KMS-11 (cell line): ENCODE measurements at regions not wholly inside any gene's neighbourhood (a gene's known extent, or its start where the extent isn't known, plus 50 kb on each side); places are given as distances from the start of the nearest gene placed in this dataset.

Experiments
- H2AFZ ChIP-seq: fragments of 200-600 bp; sonication (generic); 2 replicates; pipeline ENCODE4 v1.6.1; 2016; ENCODE audit warnings: antibody characterized with exemption, mixed run types, low read depth
- H3K27ac ChIP-seq: fragments of 200-600 bp; sonication (generic); 2 replicates; pipeline ENCODE4 v1.6.1; 2016; ENCODE audit warnings: mild to moderate bottlenecking, mixed run types
- H3K27me3 ChIP-seq: fragments of 200-600 bp; sonication (generic); 2 replicates; pipeline ENCODE4 v1.6.1; 2017; ENCODE audit warnings: mild to moderate bottlenecking, low read depth, mixed run types, moderate library complexity; ENCODE audit not compliant: insufficient read depth
- H3K36me3 ChIP-seq: fragments of 200-600 bp; sonication (generic); 2 replicates; pipeline ENCODE4 v1.6.1; 2017; ENCODE audit warnings: mild to moderate bottlenecking, mixed run types; ENCODE audit not compliant: insufficient read depth
- H3K4me1 ChIP-seq: fragments of 200-600 bp; sonication (generic); 2 replicates; pipeline ENCODE4 v1.6.1; 2016; ENCODE audit warnings: mild to moderate bottlenecking, low read depth, mixed run types; ENCODE audit not compliant: poor library complexity, severe bottlenecking
- H3K4me2 ChIP-seq: fragments of 200-600 bp; sonication (generic); 2 replicates; pipeline ENCODE4 v1.7.0; 2016; ENCODE audit warnings: mild to moderate bottlenecking, mixed run types
- H3K4me3 ChIP-seq: fragments of 200-600 bp; sonication (generic); IDR thresholded peaks from 2 replicates; pipeline ENCODE4 v1.6.1; 2017; ENCODE audit warnings: low read depth, low read length, mixed read lengths; ENCODE audit not compliant: insufficient read depth
- H3K79me2 ChIP-seq: fragments of 200-600 bp; sonication (generic); 2 replicates; pipeline ENCODE4 v1.6.1; 2016; ENCODE audit warnings: low read depth, mixed run types; ENCODE audit not compliant: insufficient read depth
- H3K9ac ChIP-seq: fragments of 200-600 bp; sonication (generic); 2 replicates; pipeline ENCODE4 v1.6.1; 2016; ENCODE audit warnings: mild to moderate bottlenecking, mixed run types
- H4K20me1 ChIP-seq: fragments of 200-600 bp; sonication (generic); 2 replicates; pipeline ENCODE4 v1.6.1; 2016; ENCODE audit warnings: mild to moderate bottlenecking, mixed run types; ENCODE audit not compliant: insufficient read depth
- CTCF ChIP-seq: fragments of 200-600 bp; sonication (generic); conservative IDR thresholded peaks from 2 replicates; pipeline ENCODE4 v1.6.1; 2017; ENCODE audit warnings: low read depth, mild to moderate bottlenecking, antibody characterized with exemption, low read length, moderate library complexity, mixed read lengths

GRCh38 chr3:64919934-64920333 is 232.1 kb upstream of the ADAMTS9 start:
- TF ChIP-seq CTCF: no peak
- H3K79me2 ChIP-seq: no peaks in the 10 kb centered on the region
- H3K27ac ChIP-seq: no peak overlapping the region
- H3K4me2 ChIP-seq: no peak overlapping the region
- no peaks in the 10 kb centered on the region for H3K4me1 ChIP-seq
- H3K9ac ChIP-seq: no peak overlapping the region
- no peak overlapping the region for H2AFZ ChIP-seq
- H3K36me3 ChIP-seq: no peaks in the 10 kb centered on the region
- H3K4me3 ChIP-seq: no peak overlapping the region
- no peaks in the 10 kb centered on the region for H3K27me3 ChIP-seq
- no peaks in the 10 kb centered on the region for H4K20me1 ChIP-seq

GRCh38 chr3:64918989-64919388 is 231.2 kb upstream of the ADAMTS9 start:
- no peak overlapping the region for H3K4me2 ChIP-seq
- H3K27ac ChIP-seq: no peak overlapping the region
- H4K20me1 ChIP-seq: no peaks in the 10 kb centered on the region
- no peak overlapping the region for H3K4me3 ChIP-seq
- H3K4me1 ChIP-seq: no peaks in the 10 kb centered on the region
- no peaks in the 10 kb centered on the region for H3K36me3 ChIP-seq
- no peaks in the 10 kb centered on the region for H3K27me3 ChIP-seq
- H3K79me2 ChIP-seq: no peaks in the 10 kb centered on the region
- no peak for TF ChIP-seq CTCF
- H3K9ac ChIP-seq: no peak overlapping the region
- H2AFZ ChIP-seq: no peak overlapping the region

GRCh38 chr3:64917914-64918453 is 230.2 kb upstream of the ADAMTS9 start:
- Histone ChIP-seq H4K20me1 (no peaks in the 10 kb centered on the region), H3K79me2 (no peaks in the 10 kb centered on the region), H3K4me1 (no peaks in the 10 kb centered on the region), H3K9ac (no peak overlapping the region), H3K4me2 (no peak overlapping the region), H2AFZ (no peak overlapping the region), H3K4me3 (no peak overlapping the region), H3K27ac (no peak overlapping the region), H3K27me3 (no peaks in the 10 kb centered on the region), H3K36me3 (no peaks in the 10 kb centered on the region)
- no peak for TF ChIP-seq CTCF

GRCh38 chr3:64916937-64917336 is 229.1 kb upstream of the ADAMTS9 start:
- TF ChIP-seq CTCF: no peak
- Histone ChIP-seq H4K20me1 (no peaks in the 10 kb centered on the region), H3K4me3 (no peak overlapping the region), H3K79me2 (no peaks in the 10 kb centered on the region), H3K36me3 (no peaks in the 10 kb centered on the region), H2AFZ (no peak overlapping the region), H3K27ac (no peak overlapping the region), H3K27me3 (no peaks in the 10 kb centered on the region), H3K4me1 (no peaks in the 10 kb centered on the region), H3K9ac (no peak overlapping the region), H3K4me2 (no peak overlapping the region)
